Activated T-cell treated with anti-CD3 and anti-CD28 coated beads for 4 hours (primary cell): ENCODE measurements at regions not wholly inside any gene's neighbourhood (a gene's known extent, or its start where the extent isn't known, plus 50 kb on each side); places are given as distances from the start of the nearest gene placed in this dataset.
"Not testable (repeated sequence)": the region's sequence is repeated elsewhere in the genome, so short reads cannot be mapped to it uniquely, and the experiment has no call there.

Experiments
- DNase-seq: peaks from one replicate; pipeline ENCODE4 v3.0.0-alpha.2; 2020

DNA sequence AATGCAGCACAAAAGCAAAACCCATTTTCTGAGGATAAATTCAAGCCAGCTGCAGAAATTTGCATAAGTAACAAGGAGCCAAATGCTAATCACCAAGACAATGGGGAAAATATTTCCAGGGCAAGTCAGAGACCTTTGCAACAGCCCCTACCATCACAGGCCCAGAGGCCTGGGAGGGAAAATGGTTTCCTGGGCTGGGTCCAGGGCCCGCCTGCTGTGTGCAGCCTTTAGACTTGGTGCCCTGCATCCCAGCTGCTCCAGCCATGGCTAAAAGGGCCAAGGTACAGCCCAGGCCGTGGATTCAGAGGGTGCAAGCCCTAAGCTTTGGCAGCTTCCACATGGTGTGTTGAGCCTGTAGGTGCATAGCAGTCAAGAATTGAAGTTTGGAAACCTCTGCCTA lies 309.5 kb upstream of the SGCG start:
- DNase-seq = no peak

DNA sequence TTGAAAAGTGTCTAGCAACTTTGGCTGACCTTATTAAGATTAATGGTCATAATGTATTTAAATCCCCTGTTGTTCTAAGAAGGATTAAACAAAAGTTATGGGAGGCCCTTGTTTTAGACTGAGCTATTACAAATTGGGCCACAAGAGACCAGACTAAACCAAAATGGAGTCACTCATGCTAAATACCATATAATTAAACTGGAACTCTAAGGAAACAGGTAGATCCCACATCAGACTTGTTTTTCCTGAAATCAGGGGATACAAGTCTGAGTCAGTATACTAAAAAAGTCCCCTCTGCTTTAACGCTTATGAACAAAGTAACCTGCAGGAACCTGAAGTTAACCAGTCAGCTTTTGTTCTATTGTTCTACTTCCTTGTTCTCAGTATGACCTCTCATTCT lies 305.9 kb upstream of the SGCG start:
- DNase-seq = no peak

DNA sequence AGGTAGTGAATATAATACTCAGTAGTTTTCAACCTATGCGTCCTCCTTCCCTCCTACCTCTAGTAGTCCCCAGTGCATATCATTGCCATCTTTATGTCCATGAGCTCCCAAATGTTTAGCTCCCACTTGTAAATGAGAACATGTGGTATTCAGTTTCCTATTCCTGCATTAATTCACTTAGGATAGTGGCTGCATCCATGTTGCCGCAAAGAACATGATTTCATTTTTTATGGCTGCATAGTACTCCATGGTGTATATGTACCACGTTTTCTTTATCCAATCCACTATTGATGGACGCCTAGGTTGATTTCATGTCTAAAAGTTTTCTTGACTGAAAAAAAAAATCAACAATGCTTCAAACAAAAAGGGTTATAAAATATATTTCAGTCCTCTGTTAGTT lies 303.4 kb upstream of the SGCG start:
- no peak for DNase-seq

DNA sequence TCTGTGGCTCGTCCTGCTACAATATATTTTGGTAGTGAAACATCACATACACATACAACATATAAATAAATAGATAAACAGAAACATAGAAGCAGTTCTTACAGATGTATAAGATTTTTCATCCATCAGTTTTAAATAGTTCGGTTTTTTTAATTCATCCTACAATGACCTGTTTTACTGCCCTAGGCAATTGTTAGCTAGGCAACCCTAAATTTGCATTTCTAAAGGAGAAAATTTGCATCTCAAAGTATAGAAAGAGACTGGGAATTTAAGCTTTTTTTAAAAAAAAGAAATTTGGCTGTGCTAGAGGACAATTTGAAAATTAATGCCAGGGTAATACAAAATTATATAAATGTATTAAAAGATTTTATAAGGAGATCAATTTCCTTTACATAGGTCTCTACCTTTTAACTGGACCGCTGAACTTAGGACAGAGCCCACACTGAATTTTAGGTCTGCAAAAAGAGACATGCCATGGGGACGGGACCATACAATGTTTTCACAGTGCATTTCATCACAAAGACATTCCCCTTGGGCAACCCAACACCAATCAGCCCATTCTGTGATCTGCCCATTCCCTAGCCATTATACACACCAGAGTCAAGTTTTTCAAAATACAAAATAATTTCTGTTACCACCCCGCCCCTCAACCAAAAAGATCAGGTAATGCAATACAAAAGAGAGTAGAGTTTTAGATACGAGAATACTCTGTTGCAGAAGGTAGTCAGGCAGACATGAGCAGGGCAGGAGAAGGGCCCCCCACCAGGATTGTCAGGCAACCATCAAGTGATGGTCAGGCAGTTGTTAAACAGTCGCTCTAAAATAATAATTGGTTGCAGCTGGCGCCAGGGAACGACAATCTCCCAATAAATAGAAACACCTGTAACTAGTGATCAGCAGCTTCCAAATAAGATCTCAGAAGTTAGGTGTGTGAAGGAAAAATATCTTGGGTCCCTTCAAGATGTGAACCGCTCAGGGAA lies 299.7 kb upstream of the SGCG start:
- DNase-seq = no peak

DNA sequence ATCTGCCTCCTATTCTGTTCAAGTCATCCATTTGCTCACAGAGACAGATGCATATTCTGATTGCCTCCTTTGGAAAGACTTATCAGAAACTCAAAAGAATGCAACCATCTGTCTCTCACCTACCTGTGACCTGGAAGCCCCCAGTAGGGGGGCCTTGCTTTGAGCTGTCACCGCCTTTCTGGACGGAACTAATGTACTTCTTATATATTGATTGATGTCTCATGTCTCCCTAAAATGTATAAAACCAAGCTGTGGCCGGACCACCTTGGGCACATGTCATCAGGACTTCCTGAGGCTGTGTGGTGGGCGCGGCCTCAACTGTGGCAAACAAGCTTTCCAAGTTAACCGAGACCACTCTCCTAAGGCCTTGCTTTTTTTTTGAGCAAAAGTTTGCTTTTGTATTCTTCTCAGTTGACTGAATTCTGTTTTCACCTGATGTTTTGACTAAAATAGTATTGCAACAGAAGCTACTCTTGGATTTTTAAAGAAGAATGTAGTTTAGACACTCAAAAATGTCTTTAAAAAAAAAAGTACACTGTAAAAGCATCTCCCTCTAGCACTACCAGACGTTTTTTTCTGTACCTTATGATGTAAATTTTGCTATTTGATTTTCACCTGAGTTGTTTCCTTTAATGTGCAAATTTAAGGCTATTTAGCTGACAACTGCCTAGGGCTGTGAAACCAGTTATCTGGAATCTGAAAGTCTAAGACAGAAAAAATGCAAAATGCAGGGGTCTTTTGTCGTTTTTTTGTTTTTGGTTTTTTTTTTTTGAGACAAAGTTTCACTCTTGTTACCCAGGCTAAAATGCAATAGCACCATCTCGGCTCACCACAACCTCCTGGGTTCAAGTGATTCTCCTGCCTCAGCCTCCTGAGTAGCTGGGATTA lies 298.8 kb upstream of the SGCG start:
- not testable (repeated sequence) for DNase-seq

DNA sequence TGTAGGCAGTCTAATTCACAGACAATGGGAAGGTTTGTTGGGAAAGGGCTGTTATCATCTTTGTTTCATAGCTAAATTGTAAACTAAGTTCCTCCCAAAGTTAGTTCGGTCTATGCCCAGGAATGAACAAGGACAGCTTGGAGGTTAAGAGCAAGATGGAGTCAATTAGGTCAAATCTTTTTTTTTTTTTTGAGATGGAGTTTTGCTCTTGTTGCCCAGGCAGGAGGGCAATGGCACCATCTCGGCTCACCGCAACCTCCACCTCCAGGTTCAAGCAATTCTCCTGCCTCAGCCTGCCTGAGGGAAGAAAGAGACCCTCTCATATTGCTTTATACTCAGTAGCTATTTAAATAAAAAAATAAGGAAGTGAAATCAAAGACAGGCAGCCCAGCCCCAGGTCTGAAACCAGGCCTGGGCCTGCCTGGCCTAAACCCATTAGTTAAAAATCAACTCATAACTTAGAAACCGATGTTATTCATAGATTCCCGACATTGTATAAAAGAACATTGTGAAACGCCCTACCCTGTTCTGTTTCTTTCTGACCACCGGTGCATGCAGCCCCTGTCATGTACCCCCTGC lies 297.4 kb upstream of the SGCG start:
- DNase-seq = no peak

DNA sequence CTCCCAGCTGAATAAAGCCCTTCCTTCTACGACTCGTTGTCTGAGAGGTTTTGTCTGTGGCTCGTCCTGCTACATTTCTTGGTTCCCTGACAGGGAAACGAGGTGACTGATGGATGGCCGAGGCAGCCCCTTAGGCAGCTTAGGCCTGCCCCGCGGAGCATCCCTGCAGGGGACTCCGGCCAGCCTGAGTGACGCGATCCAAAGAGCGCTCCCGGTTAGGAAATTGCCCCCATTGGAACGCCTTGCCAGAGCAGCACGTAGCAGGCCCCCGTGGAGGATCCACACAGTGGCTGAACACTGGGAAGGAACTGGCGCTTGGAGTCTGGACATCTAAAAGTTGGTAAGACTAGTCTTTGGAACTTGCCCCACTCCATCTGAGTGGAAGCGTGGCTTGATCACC lies 296.8 kb upstream of the SGCG start:
- no peak for DNase-seq

DNA sequence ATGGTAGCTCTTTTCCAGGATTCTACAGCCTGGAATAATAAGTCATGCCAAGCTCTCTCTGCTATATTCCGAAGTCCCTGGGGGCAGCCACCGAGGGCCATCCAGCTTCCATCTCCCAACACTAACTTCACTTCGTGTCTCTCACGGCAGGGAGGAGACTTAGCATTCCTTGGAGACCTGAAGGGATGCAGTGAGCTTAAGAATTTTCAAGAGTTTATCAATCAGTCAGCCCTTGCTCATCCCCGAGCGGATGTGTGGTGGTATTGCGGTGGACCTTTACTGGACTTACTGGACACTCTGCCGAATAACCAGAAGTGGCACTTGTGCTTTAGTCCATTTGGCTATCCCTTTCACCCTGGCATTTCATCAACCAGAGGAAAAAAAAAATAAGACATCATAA lies 294.7 kb upstream of the SGCG start:
- DNase-seq = not testable (repeated sequence)

DNA sequence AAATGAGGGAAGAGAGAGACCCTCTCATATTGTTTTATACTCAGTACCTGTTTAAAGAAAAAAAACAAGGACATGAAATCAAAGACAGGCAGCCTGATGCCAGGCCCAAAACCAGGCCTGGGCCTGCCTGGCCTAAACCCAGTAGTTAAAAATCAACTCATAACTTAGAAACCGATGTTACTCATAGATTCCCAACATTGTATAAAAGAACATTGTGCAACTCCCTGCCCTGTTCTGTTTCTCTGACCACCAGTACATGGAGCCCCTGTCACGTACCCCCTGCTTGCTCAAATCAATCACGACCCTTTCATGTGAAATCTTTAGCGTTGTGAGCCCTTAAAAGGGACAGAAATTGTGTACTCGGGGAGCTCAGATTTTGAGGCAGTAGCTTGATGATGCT lies 291.4 kb upstream of the SGCG start:
- not testable (repeated sequence) for DNase-seq

DNA sequence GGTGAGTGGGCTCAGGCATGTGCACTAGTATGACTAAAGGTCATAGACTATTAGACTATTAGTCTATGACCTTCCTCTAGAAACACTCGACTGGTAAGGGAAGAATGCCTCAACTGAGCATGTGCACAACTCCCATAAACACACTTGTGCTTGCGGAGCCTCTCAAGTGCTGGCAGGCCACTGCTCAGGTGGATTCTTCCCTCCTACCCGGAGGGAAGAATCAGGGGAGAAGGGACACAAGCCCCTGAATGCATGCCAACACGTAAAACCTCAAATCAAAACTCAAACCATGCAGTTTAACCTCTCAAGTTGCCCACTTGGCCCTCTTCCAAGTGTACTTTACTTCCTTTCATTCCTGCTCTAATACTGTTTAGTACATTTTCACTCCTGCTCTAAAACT lies 287.6 kb upstream of the SGCG start:
- no peak for DNase-seq

DNA sequence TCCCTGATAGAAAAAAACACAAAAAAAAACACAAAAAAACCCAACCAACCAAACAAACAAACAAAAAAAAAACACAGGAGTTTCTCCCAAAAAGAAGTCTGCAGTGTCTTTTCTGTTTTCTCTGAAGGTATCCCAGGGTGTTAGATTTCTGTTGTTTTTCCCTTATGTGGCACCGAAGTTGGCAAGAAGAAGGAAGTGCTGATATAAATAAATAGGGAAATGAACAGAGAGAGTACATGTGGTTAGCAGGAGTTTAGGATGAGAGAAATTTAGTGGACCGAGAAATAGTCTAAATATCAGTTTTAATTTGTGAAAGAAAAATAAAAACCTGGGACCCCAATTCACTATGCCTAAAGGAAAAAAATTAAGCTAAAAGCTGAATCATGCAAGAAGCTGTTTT lies 287.0 kb upstream of the SGCG start:
- DNase-seq = no peak

DNA sequence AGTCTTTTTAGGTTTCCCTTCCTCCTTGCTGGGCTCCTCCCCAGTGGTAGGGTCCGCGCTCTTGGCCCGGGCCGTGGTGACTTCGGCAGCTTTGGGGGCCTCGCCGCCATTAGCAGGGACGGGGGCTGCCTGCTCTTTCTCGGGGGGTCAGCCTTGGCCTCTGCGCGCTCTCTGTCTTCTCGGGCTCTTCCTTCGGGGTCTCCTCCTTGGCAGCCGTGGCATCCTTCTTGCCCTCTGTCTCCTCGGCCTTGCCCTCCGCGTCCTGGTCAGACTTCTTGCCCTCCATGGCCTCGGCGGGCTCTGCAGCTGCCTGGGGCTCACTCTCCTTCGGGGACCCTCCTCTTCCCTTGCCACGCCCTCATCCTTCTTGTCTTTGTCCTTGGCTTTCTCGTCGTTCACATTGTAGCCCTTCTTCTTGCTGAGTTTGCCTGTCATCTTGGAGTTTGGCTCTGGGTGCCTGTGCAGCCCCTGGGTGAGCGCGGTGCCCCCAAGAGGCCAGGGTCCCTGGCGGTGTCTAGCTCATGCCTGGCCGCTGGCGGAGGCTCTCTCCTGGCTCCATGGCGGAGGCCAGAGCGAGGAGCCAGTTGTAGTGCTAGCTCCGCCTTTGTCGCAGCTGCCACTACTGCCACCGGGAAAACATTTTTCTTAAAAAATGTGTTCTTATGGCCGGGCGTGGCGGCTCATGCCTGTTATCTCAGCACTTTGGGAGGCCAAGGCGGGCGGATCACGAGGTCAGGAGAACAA lies 283.0 kb upstream of the SGCG start:
- no peak for DNase-seq

DNA sequence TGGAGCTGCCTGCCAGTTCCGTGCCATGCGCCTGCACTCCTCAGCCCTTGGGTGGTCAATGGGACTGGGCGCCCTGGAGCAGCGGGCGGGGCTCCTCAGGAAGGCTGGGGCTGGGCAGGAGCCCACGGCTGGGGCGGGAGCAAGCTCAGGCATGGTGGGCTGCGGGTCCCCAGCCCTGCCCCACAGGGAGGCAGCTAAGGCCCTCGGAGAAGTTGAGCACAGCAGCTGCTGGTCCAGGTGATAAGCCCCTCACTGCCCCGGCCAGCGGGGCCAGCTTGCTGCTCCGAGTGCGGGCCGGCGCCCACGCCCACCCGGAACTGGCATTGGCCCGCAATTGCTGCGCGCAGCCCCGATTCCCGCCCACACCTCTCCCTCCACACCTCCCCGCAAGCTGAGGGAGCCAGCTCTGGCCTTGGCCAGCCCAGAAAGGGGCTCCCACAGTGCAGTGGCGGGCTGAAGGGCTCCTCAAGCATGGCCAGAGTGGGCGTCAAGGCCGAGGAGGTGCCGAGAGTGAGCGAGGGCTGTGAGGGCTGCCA lies 280.3 kb upstream of the SGCG start:
- DNase-seq = not testable (repeated sequence)

DNA sequence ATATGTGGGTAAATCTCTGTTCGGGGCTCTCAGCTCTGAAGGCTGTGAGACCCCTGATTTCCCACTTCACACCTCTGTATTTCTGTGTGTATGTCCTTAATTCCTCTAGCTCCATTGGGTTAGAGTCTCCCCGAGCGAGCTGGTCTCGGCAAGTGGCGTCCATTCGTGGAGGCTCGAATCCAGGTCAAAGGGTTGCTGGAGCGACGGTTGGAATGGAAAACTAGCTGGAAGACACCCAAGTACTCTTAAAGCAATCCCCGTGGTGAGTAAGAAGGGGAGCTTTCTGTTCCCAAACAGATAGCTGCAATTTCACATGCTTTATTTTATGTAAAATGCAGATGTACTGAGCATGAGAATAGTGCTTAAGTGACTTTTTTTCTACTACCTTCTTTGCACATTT lies 277.5 kb upstream of the SGCG start:
- no peak for DNase-seq

DNA sequence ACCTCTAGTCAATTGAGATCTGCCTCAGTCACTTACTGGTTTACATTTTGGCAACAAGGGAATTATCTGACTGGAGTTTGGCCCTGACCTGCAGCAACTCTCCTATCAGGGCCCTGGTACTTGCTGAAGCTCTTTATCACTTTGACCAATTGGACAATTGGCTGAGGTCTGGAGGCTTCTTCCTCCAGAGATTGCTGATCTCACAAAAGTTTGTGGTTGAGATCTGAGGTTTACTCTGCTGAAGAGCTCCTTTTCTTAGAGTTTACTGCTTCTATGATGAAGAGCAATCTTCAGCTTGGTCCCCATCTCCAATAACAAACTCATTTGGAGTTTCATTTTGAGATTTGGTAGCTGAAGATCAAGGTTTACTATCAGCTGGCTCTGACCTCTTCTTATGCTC lies 276.9 kb upstream of the SGCG start:
- DNase-seq = no peak

DNA sequence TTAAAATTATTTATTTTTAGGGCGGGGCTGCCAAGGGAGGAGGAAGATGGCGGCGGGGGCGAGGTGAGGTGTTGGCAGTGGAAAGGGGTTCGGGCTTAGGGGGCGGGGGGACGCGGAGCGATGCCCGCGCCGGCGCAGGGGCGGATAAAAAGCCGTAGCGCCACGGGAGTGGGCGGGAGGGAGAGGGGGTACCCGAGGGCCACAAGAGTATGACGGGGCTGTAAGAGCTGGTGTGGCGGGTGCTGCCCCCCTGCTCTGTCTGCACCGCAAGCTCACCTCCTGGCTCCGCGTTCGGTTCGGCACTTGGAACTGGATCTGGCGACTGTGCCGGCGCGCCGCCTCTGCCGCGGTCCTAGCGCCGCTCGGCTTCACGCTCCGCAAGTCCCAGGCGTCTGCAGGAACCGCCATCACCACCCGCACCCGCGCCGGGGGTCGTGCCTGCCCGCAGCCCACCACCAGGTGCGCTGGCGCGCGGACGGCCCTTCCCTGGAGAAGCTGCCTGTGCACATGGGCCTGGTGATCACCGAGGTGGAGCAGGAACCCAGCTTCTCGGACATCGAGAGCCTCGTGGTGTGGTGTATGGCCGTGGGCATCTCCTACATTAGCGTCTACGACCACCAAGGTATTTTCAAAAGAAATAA lies 265.2 kb upstream of the SGCG start:
- no peak for DNase-seq

DNA sequence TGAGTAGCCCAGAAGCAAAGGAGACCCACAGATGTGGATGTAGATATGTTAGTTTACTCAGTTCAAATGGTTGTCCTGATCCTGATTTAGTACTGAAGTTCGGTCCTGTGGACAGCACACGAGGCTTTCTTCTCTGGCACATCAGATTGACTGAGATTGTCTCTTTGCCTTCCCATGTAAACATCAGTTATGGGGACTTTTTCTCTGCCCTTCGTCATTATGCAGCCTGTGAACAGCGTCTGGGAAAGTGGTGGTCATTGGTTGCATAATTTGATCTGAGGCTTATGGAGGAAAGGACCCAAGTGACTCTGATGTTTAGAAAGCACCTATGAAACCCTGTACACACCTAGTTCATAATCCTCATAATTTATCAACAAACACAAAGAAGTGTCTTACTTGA lies 264.5 kb upstream of the SGCG start:
- not testable (repeated sequence) for DNase-seq

DNA sequence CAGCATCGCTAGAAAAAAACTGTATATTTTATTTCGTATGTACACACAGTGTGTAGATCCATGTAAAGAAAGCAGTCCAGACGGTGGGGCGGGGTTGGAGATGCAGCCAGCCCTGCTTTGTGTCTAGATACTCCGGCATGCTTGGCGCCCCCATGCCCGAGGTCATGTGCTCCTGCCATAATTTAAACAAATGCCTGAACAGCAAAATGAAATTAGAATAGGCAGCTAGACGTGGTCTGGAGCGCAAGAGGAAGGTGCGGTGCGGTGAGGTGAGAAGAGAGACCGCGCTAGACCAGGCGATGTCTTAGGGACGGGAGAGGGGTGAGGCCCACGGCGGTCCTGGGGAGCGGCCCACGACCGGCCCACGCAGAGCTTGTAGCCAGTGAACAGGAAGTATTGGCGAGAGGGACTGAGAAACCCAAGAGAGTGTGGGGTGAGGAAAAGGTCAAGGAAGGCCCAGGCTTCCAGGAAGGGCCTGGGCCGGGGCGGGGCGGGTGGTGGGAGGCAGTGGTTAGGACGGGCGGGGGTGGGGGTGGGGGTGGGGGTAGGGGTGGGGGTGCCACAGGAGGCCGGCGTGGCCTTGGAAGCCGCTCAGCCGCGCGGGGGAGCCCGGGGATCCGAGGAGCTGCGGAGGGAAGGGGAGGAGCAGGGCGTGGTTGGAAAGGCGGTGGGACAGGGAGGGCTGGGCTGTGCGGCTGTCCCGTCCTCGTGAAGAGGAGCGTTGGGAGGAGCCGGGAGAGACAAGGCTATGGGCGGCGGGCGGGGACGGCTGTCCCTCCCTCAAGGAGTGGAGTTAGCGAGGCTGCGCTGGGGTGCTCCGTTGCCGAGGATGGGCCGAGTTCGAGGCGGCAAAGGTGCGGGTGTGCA lies 254.7 kb upstream of the SGCG start:
- no peak for DNase-seq

DNA sequence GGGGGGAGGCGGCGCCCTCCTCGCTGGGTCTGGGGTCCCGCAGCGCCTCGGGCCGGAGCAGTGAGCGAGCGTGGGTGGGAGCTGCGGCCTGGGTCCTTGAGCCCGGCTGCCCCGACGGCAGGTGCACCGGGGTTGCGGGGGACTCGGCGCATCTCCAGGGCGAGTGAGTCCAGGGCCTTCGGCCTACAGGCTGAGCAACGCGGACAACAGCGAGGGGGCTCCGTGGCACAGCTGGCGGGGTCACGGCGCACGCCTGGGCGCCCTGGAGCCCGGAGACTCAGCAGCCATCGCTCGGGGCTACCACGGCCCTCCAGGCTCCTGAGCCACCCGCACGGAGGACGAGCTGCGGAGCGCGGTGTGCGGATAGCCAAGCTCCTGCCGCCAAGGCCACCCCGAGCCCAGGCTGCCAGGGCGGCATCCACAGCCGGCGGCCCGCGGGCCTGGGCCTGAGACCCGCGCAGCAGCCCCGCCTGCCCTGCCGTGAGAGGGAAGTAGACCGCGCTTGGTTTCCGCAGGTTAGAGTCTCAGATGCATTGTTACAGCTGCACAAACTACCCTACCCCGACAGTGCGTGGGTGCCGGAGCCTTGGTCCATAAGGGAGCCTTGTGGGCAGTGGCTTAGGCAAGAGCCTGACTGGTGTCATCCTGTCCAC lies 253.9 kb upstream of the SGCG start:
- no peak for DNase-seq

DNA sequence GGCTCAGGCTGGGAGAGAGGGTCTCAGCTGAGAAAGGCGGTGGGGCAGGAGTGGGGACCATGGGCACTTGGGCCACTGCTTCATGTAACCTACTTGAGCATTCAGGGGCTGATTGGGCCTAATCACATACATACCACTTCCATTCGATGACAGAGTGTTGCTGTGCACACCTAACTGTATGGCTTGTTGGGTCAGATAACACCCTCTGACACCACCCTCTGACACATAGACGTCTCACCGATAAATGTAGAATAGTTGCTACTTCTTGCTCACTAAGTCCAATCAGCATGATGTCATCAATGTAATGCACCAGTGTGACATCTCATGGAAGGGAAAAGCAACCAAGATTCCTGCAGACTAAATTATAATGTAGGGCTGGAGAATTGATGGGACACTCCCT lies 252.9 kb upstream of the SGCG start:
- not testable (repeated sequence) for DNase-seq
